Fibroblast of lung (primary cell): ENCODE measurements at regions not wholly inside any gene's neighbourhood (a gene's known extent, or its start where the extent isn't known, plus 50 kb on each side); places are given as distances from the start of the nearest gene placed in this dataset.

Experiments
- DNase-seq, 2 donors: peaks; one replicate each; pipeline versions ENCODE4 v3.0.0 to v3.0.0-alpha.2; 2010; ENCODE audit warnings: low read depth in 2 of 2
- H2AFZ ChIP-seq: 2 replicates; pipeline ENCODE4 v1.5.1; 2012; ENCODE audit warnings: low read length, control low read depth, inconsistent platforms
- H3K27ac ChIP-seq: 2 replicates; pipeline ENCODE4 v1.5.1; 2011; ENCODE audit warnings: low read length, control low read depth; ENCODE audit not compliant: insufficient read depth
- H3K27me3 ChIP-seq: 2 replicates; pipeline ENCODE4 v1.5.1; 2011; ENCODE audit warnings: mild to moderate bottlenecking, low read length; ENCODE audit not compliant: control insufficient read depth, insufficient read depth
- H3K36me3 ChIP-seq: 2 replicates; pipeline ENCODE4 v1.5.1; 2011; ENCODE audit warnings: low read length; ENCODE audit not compliant: control insufficient read depth, insufficient read depth
- H3K4me1 ChIP-seq: 2 replicates; pipeline ENCODE4 v1.5.1; 2011; ENCODE audit warnings: low read length; ENCODE audit not compliant: control insufficient read depth, insufficient read depth; ENCODE audit errors: extremely low read depth
- H3K4me2 ChIP-seq: 2 replicates; pipeline ENCODE4 v1.5.1; 2011; ENCODE audit warnings: low read length, control low read depth; ENCODE audit not compliant: insufficient read depth; ENCODE audit errors: extremely low read depth
- H3K4me3 ChIP-seq, 4 experiments: fragments of 200-600 bp in 1 of 4; sonication (generic) in 1 of 4; replicated peaks in 1 of 4; 2 replicates each; pipeline ENCODE4 v1.5.1; 2011 to 2016; ENCODE audit warnings: low read length in 4 of 4, low read depth in 3 of 4, mild to moderate bottlenecking in 3 of 4, control low read depth in 2 of 4, inconsistent platforms in 1 of 4, mixed read lengths in 1 of 4; ENCODE audit not compliant: insufficient read depth in 1 of 4; ENCODE audit errors: control extremely low read depth in 1 of 4
- H3K79me2 ChIP-seq: 2 replicates; pipeline ENCODE4 v1.5.1; 2012; ENCODE audit warnings: mild to moderate bottlenecking, low read length, inconsistent platforms; ENCODE audit not compliant: control insufficient read depth, insufficient read depth
- H3K9ac ChIP-seq: 2 replicates; pipeline ENCODE4 v1.5.1; 2011; ENCODE audit warnings: mild to moderate bottlenecking, low read length, control low read depth; ENCODE audit not compliant: insufficient read depth
- H3K9me3 ChIP-seq: 2 replicates; pipeline ENCODE4 v1.5.1; 2012; ENCODE audit warnings: low read depth, low read length; ENCODE audit not compliant: control insufficient read depth, insufficient read depth
- H4K20me1 ChIP-seq: 2 replicates; pipeline ENCODE4 v1.5.1; 2011; ENCODE audit warnings: low read length; ENCODE audit not compliant: control insufficient read depth, insufficient read depth; ENCODE audit errors: extremely low read depth
- EZH2 ChIP-seq: IDR thresholded peaks from 2 replicates; pipeline ENCODE4 v1.5.1; 2012; ENCODE audit warnings: low read length, control low read depth, mild to moderate bottlenecking; ENCODE audit errors: missing control alignments
- TF ChIP-seq, protein P1 (sequence below), 2 donors: IDR thresholded peaks in 1 of 2; conservative IDR thresholded peaks in 1 of 2; 1 replicate in 1 of 2; 2 replicates in 1 of 2; pipeline ENCODE4 v1.5.1; 2011 to 2012; ENCODE audit warnings: low read length in 2 of 2, control low read depth in 1 of 2, inconsistent platforms in 1 of 2, low read depth in 1 of 2, mild to moderate bottlenecking in 1 of 2

DNA sequence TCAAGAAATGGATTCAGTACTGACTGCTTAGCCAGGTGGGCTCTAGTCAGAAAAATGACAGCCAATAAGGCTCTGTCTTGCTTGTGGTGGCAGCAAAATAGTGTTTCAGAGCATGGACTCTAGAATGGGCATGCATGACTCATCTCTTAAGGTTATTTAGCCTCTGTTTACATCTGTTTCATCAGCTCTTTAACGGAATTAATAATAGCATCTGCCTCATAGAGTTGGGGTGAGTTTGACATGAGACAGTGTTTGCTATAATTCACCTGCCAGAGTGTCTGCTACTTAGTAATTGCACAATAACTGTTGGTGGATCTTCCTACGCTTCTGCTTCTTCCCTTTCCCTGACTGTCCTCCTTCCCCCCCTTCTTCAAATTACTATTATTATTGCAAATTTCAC is 350.4 kb upstream of the SEMA6D start:
- Histone ChIP-seq H3K4me1 (no peaks in the 10 kb centered on the region), H3K4me2 (no peak overlapping the region), H3K9ac (no peak overlapping the region), H3K27ac (no peak overlapping the region), H3K36me3 (no peaks in the 10 kb centered on the region), H3K79me2 (no peaks in the 10 kb centered on the region), H3K9me3 (no peaks in the 10 kb centered on the region), H3K4me3 (no peak overlapping the region), H3K27me3 (no peaks in the 10 kb centered on the region), H2AFZ (no peak overlapping the region), H4K20me1 (no peaks in the 10 kb centered on the region)
- peak in 1 of 2 donors; percentile 45 for DNase-seq
- TF ChIP-seq, protein P1, sequence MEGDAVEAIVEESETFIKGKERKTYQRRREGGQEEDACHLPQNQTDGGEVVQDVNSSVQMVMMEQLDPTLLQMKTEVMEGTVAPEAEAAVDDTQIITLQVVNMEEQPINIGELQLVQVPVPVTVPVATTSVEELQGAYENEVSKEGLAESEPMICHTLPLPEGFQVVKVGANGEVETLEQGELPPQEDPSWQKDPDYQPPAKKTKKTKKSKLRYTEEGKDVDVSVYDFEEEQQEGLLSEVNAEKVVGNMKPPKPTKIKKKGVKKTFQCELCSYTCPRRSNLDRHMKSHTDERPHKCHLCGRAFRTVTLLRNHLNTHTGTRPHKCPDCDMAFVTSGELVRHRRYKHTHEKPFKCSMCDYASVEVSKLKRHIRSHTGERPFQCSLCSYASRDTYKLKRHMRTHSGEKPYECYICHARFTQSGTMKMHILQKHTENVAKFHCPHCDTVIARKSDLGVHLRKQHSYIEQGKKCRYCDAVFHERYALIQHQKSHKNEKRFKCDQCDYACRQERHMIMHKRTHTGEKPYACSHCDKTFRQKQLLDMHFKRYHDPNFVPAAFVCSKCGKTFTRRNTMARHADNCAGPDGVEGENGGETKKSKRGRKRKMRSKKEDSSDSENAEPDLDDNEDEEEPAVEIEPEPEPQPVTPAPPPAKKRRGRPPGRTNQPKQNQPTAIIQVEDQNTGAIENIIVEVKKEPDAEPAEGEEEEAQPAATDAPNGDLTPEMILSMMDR (conservative IDR thresholded peaks at IDR 0.05 in 1 of 2, IDR thresholded peaks at IDR 0.05 in 1 of 2; ENCODE audit: low read depth in 1 of 2, low read length in 2 of 2) = no peak
- no peak for TF ChIP-seq EZH2

DNA sequence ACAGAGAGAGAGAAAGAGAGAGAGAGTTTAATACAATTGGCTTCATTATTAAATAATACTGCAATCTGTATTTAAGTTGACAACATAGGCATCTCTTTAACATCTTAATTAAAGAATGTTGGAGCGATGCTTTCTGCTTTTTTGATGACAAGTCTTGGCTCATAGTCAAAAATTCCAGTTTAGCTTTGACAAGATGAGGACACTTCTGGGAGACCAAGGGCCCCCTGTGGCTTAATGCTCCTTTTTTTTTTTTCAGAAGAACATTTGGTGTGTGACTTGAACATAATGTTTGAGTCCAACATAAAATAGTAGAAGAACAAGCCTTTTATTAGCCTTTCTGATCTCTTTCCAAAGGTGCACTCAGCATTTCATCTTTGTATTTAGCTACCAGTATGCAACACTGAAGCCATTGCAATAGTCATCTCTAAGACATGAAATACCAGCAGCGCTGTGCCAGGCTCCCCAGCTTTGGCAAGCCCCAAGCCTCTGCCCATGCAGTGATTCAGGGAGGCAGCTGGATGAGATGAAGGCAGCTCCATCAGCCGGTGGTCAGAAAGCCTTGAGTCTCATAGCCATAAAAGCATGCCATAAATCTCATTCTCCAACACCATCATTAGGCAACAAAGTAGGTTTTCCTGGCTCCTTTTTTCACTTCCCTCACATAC is 349.4 kb upstream of the SEMA6D start:
- H3K4me3 ChIP-seq = no peak overlapping the region
- no peak for DNase-seq
- H3K27ac ChIP-seq = no peak overlapping the region
- TF ChIP-seq, protein P1 (conservative IDR thresholded peaks at IDR 0.05 in 1 of 2, IDR thresholded peaks at IDR 0.05 in 1 of 2; ENCODE audit: low read depth in 1 of 2, low read length in 2 of 2) = no peak
- TF ChIP-seq EZH2 = no peak
- no peaks in the 10 kb centered on the region for H3K36me3 ChIP-seq
- H3K9me3 ChIP-seq = no peaks in the 10 kb centered on the region
- H3K4me1 ChIP-seq = no peaks in the 10 kb centered on the region
- no peak overlapping the region for H2AFZ ChIP-seq
- no peak overlapping the region for H3K4me2 ChIP-seq
- H3K79me2 ChIP-seq = no peaks in the 10 kb centered on the region
- H3K9ac ChIP-seq = no peak overlapping the region
- no peaks in the 10 kb centered on the region for H4K20me1 ChIP-seq
- no peaks in the 10 kb centered on the region for H3K27me3 ChIP-seq

DNA sequence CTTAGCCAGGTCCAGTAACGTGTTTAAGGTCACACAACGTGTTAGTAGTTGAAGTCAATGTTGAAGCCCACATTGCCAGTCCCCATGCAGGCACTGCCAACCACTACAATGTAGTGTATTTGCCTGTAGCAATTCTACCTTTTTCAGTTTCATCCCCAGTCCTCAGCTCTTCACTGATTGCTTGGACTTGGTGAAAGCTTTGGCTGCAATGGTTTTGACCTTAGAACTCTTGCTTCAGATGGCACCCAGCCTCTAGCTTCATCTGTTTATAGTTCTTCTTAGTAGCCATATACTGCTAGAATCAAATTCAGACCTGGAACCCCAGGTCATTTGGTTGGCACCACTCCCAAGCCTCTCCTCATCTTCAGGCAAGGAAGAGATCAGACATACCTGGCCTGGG is 345.4 kb upstream of the SEMA6D start:
- DNase-seq = no peak
- H4K20me1 ChIP-seq = no peaks in the 10 kb centered on the region
- H3K79me2 ChIP-seq = no peaks in the 10 kb centered on the region
- H3K9ac ChIP-seq = no peak overlapping the region
- H3K4me1 ChIP-seq = no peaks in the 10 kb centered on the region
- no peaks in the 10 kb centered on the region for H3K36me3 ChIP-seq
- H3K4me2 ChIP-seq = no peak overlapping the region
- no peaks in the 10 kb centered on the region for H3K9me3 ChIP-seq
- H3K27me3 ChIP-seq = no peaks in the 10 kb centered on the region
- H3K4me3 ChIP-seq = no peak overlapping the region
- no peak overlapping the region for H2AFZ ChIP-seq
- TF ChIP-seq, protein P1 (conservative IDR thresholded peaks at IDR 0.05 in 1 of 2, IDR thresholded peaks at IDR 0.05 in 1 of 2; ENCODE audit: low read depth in 1 of 2, low read length in 2 of 2) = no peak
- TF ChIP-seq EZH2 = no peak
- H3K27ac ChIP-seq = no peak overlapping the region
